Fibroblast of the aortic adventitia (primary cell): ENCODE measurements at regions not wholly inside any gene's neighbourhood (a gene's known extent, or its start where the extent isn't known, plus 50 kb on each side); places are given as distances from the start of the nearest gene placed in this dataset.

Experiments
- DNase-seq: peaks from one replicate; pipeline ENCODE4 v3.0.0-alpha.2; 2010; ENCODE audit warnings: low read depth
- H3K4me3 ChIP-seq: 2 replicates; pipeline ENCODE4 v1.5.1; 2011; ENCODE audit warnings: low read depth, mild to moderate bottlenecking, control low read depth, low read length, moderate library complexity
- CTCF ChIP-seq: IDR thresholded peaks from 2 replicates; pipeline ENCODE4 v1.5.1; 2011; ENCODE audit warnings: mild to moderate bottlenecking, low read length, control low read depth, inconsistent platforms; ENCODE audit not compliant: insufficient read depth

- no peak overlapping the region for H3K4me3 ChIP-seq
- TF ChIP-seq CTCF = no peak
- no peak for DNase-seq
Measured at GRCh38 chr6:126570507-126570906, 230.6 kb downstream of the CENPW start.

GRCh38 chr6:126574301-126574700 lies 234.4 kb downstream of the CENPW start:
- DNase-seq = no peak
- TF ChIP-seq CTCF = no peak
- no peak overlapping the region for H3K4me3 ChIP-seq

GRCh38 chr6:126581316-126581715 lies 241.4 kb downstream of the CENPW start:
- H3K4me3 ChIP-seq = no peak overlapping the region
- no peak for TF ChIP-seq CTCF
- DNase-seq = no peak

- no peak overlapping the region for H3K4me3 ChIP-seq
- no peak for TF ChIP-seq CTCF
- DNase-seq = peak; percentile 22
Measured at GRCh38 chr6:126600258-126600916, 260.5 kb downstream of the CENPW start.

- no peak for TF ChIP-seq CTCF
- DNase-seq = no peak
Measured at GRCh38 chr6:126603410-126603809, 263.5 kb downstream of the CENPW start.

GRCh38 chr6:126605089-126605488 lies 265.2 kb downstream of the CENPW start:
- DNase-seq = no peak
- no peak for TF ChIP-seq CTCF
- no peak overlapping the region for H3K4me3 ChIP-seq

More at GRCh38 chr6:126603410-126603809, 263.5 kb downstream of the CENPW start:
- no peak overlapping the region for H3K4me3 ChIP-seq

GRCh38 chr6:126607289-126607688 lies 267.4 kb downstream of the CENPW start:
- no peak for DNase-seq
- no peak for TF ChIP-seq CTCF
- no peak overlapping the region for H3K4me3 ChIP-seq
